H9 (cell line): ENCODE measurements at regions not wholly inside any gene's neighbourhood (a gene's known extent, or its start where the extent isn't known, plus 50 kb on each side); places are given as distances from the start of the nearest gene placed in this dataset.

ENCODE experiments used
- DNase-seq: peaks from one replicate; pipeline ENCODE4 v3.0.0-alpha.2; 2017
- H2AFZ ChIP-seq: one replicate; pipeline ENCODE4 v1.6.1; 2013; ENCODE audit warnings: mild to moderate bottlenecking, low read length, control low read depth, moderate library complexity
- H2AK5ac ChIP-seq: 2 replicates; pipeline ENCODE4 v1.6.1; 2013; ENCODE audit warnings: low read length, control low read depth, mixed read lengths; ENCODE audit not compliant: insufficient read length
- H2BK120ac ChIP-seq: one replicate; pipeline ENCODE4 v1.6.1; 2013; ENCODE audit warnings: low read depth, mild to moderate bottlenecking, low read length, control low read depth, inconsistent platforms; ENCODE audit not compliant: poor library complexity, severe bottlenecking
- H2BK12ac ChIP-seq: 2 replicates; pipeline ENCODE4 v1.6.1; 2013; ENCODE audit warnings: low read length, control low read depth, mixed read lengths, low read depth; ENCODE audit not compliant: insufficient read length
- H2BK15ac ChIP-seq: 2 replicates; pipeline ENCODE4 v1.6.1; 2013; ENCODE audit warnings: low read depth, low read length, control low read depth
- H2BK20ac ChIP-seq: one replicate; pipeline ENCODE4 v1.6.1; 2013; ENCODE audit warnings: low read depth, mild to moderate bottlenecking, low read length, control low read depth, inconsistent platforms; ENCODE audit not compliant: poor library complexity, severe bottlenecking
- H2BK5ac ChIP-seq: 2 replicates; pipeline ENCODE4 v1.6.1; 2013; ENCODE audit warnings: low read length, control low read depth, mixed read lengths; ENCODE audit not compliant: insufficient read length
- H3K14ac ChIP-seq: 2 replicates; pipeline ENCODE4 v1.6.1; 2013; ENCODE audit warnings: low read length, control low read depth; ENCODE audit not compliant: insufficient read depth
- H3K18ac ChIP-seq: 2 replicates; pipeline ENCODE4 v1.6.1; 2013; ENCODE audit warnings: low read depth, mild to moderate bottlenecking, mixed read lengths, low read length, control low read depth; ENCODE audit not compliant: insufficient read length
- H3K23ac ChIP-seq: 2 replicates; pipeline ENCODE4 v1.6.1; 2013; ENCODE audit warnings: low read length, control low read depth, mixed read lengths, low read depth; ENCODE audit not compliant: insufficient read length
- H3K23me2 ChIP-seq: 2 replicates; pipeline ENCODE4 v1.6.1; 2013; ENCODE audit warnings: low read depth, mild to moderate bottlenecking, mixed read lengths, low read length, control low read depth; ENCODE audit not compliant: insufficient read length, poor library complexity, severe bottlenecking
- H3K27ac ChIP-seq: 2 replicates; pipeline ENCODE4 v1.5.1; 2013; ENCODE audit warnings: low read length, control low read depth, mixed read lengths, low read depth; ENCODE audit not compliant: insufficient read length
- H3K27me3 ChIP-seq: 2 replicates; pipeline ENCODE4 v1.6.1; 2013; ENCODE audit warnings: low read length, control low read depth, inconsistent platforms; ENCODE audit not compliant: insufficient read depth
- H3K4ac ChIP-seq: 2 replicates; pipeline ENCODE4 v1.6.1; 2013; ENCODE audit warnings: low read depth, mild to moderate bottlenecking, control low read depth, inconsistent platforms, low read length, moderate library complexity
- H3K4me1 ChIP-seq: 2 replicates; pipeline ENCODE4 v1.6.1; 2013; ENCODE audit warnings: low read length, control low read depth, inconsistent platforms; ENCODE audit not compliant: insufficient read depth
- H3K4me2 ChIP-seq: 2 replicates; pipeline ENCODE4 v1.6.1; 2013; ENCODE audit warnings: low read length, control low read depth, mixed read lengths; ENCODE audit not compliant: insufficient read length, insufficient read depth
- H3K56ac ChIP-seq: 2 replicates; pipeline ENCODE4 v1.6.1; 2013; ENCODE audit warnings: low read depth, mild to moderate bottlenecking, mixed read lengths, low read length, control low read depth; ENCODE audit not compliant: insufficient read length
- H3K79me1 ChIP-seq: 2 replicates; pipeline ENCODE4 v1.6.1; 2013; ENCODE audit warnings: low read depth, mild to moderate bottlenecking, moderate library complexity, low read length, control low read depth, inconsistent platforms; ENCODE audit not compliant: insufficient read depth, poor library complexity, severe bottlenecking
- H3K79me2 ChIP-seq: 2 replicates; pipeline ENCODE4 v1.6.1; 2013; ENCODE audit warnings: low read length, control low read depth, inconsistent platforms; ENCODE audit not compliant: insufficient read depth
- H3K9ac ChIP-seq: 2 replicates; pipeline ENCODE4 v1.6.1; 2013; ENCODE audit warnings: low read length, control low read depth, mixed read lengths; ENCODE audit not compliant: insufficient read length; ENCODE audit errors: extremely low read depth
- H3K9me3 ChIP-seq: one replicate; pipeline ENCODE4 v1.6.1; 2013; ENCODE audit warnings: low read depth, low read length, inconsistent platforms; ENCODE audit not compliant: control insufficient read depth
- H3T11ph ChIP-seq: one replicate; pipeline ENCODE4 v1.6.1; 2013; ENCODE audit warnings: mild to moderate bottlenecking, low read length, control low read depth, inconsistent platforms
- H4K20me1 ChIP-seq: one replicate; pipeline ENCODE4 v1.6.1; 2013; ENCODE audit not compliant: control insufficient read depth, insufficient read length, insufficient read depth
- H4K5ac ChIP-seq: 2 replicates; pipeline ENCODE4 v1.6.1; 2013; ENCODE audit warnings: low read depth, mild to moderate bottlenecking, mixed read lengths, low read length, control low read depth; ENCODE audit not compliant: insufficient read length
- H4K8ac ChIP-seq: replicated peaks from 2 replicates; pipeline ENCODE4 v1.6.1; 2013; ENCODE audit warnings: low read length, control low read depth, mixed read lengths, low read depth; ENCODE audit not compliant: insufficient read length
- H4K91ac ChIP-seq: 2 replicates; pipeline ENCODE4 v1.6.1; 2013; ENCODE audit warnings: low read depth, mild to moderate bottlenecking, moderate library complexity, mixed read lengths, low read length, control low read depth; ENCODE audit not compliant: insufficient read length
- H3K27ac Mint-ChIP-seq, 3 experiments: 2 replicates in 2 of 3; 3 replicates in 1 of 3; pipeline ENCODE4 v1.8.0; 2020 to 2021; ENCODE audit warnings: mixed read lengths in 3 of 3, mild to moderate bottlenecking in 1 of 3, moderate library complexity in 1 of 3
- H3K27me3 Mint-ChIP-seq: 2 replicates; pipeline ENCODE4 v1.8.0; 2021; ENCODE audit warnings: low read depth, mild to moderate bottlenecking, moderate library complexity, mixed read lengths
- H3K36me3 Mint-ChIP-seq, 3 experiments: 2 replicates in 2 of 3; 3 replicates in 1 of 3; pipeline ENCODE4 v1.8.0; 2020 to 2021; ENCODE audit warnings: low read depth in 3 of 3, mixed read lengths in 3 of 3; ENCODE audit not compliant: insufficient read depth in 1 of 3
- H3K4me1 Mint-ChIP-seq, 2 experiments: 2 replicates each; pipeline ENCODE4 v1.8.0; 2020; ENCODE audit warnings: mixed read lengths in 2 of 2
- H3K4me3 Mint-ChIP-seq, 2 experiments: 2 replicates in 1 of 2; 3 replicates in 1 of 2; pipeline ENCODE4 v1.8.0; 2020 to 2021; ENCODE audit warnings: mild to moderate bottlenecking in 2 of 2, mixed read lengths in 2 of 2, moderate library complexity in 1 of 2
- H3K9me3 Mint-ChIP-seq, 2 experiments: 2 replicates in 1 of 2; 3 replicates in 1 of 2; pipeline ENCODE4 v1.8.0; 2020; ENCODE audit warnings: mild to moderate bottlenecking in 2 of 2, mixed read lengths in 2 of 2, moderate library complexity in 1 of 2
- CTCF ChIP-seq: fragments of 200-600 bp; sonication (generic); conservative IDR thresholded peaks from 3 replicates; pipeline ENCODE4 v1.8.0; 2021; ENCODE audit warnings: antibody characterized with exemption, mild to moderate bottlenecking
- WGBS: extraction: QIAGEN DNeasy Blood & Tissue Kit; methylation state at CpG from one replicate; pipeline ENCODE4 v1.1.7; 2013; ENCODE audit warnings: missing lambda C conversion rate, low lambda C conversion rate, mixed read lengths; ENCODE audit not compliant: insufficient read length; ENCODE audit errors: extremely low coverage; 5-methylcytosine and 5-hydroxymethylcytosine counted together

- Histone ChIP-seq H4K8ac (no peak overlapping the region), H3K9ac (no peak overlapping the region), H3K27ac (no peak overlapping the region), H3K14ac (no peak overlapping the region), H3K79me2 (no peaks in the 10 kb centered on the region), H3K56ac (no peak overlapping the region), H2AK5ac (no peak overlapping the region), H2BK15ac (no peak overlapping the region), H3K18ac (no peak overlapping the region), H3K23ac (no peak overlapping the region), H3K9me3 (no peaks in the 10 kb centered on the region), H3K4me1 (no peaks in the 10 kb centered on the region), H2AFZ (no peak overlapping the region), H4K20me1 (no peaks in the 10 kb centered on the region), H3K23me2 (no peaks in the 10 kb centered on the region), H4K91ac (no peak overlapping the region), H3K27me3 (no peaks in the 10 kb centered on the region), H3K4me2 (no peak overlapping the region), H3K4ac (no peak overlapping the region), H2BK20ac (no peak overlapping the region), H2BK5ac (no peak overlapping the region), H3T11ph (no peak overlapping the region), H3K79me1 (no peaks in the 10 kb centered on the region), H2BK12ac (no peak overlapping the region), H4K5ac (no peak overlapping the region), H2BK120ac (no peak overlapping the region)
- H3K36me3 Mint-ChIP-seq = no peaks in the 10 kb centered on the region
- no CpG with 5 or more reads among the region's 3 CpGs for WGBS
- H3K9me3 Mint-ChIP-seq = no peaks in the 10 kb centered on the region
- peaks cover 4 to 6% of the 10 kb centered on the region in 2 experiments; a peak in 2 of 4 replicates for H3K4me1 Mint-ChIP-seq
- DNase-seq = no peak
- no peak overlapping the region for H3K27ac Mint-ChIP-seq
- no peak for TF ChIP-seq CTCF
- H3K27me3 Mint-ChIP-seq = no peaks in the 10 kb centered on the region; the same call in 1 of the 2 replicates
- H3K4me3 Mint-ChIP-seq = no peak overlapping the region
These were observed 60.4 kb upstream of the LRRC3B start for GRCh38 chr3:26562021-26562768.
